Smooth muscle cell (in vitro differentiated cells): ENCODE measurements at regions not wholly inside any gene's neighbourhood (a gene's known extent, or its start where the extent isn't known, plus 50 kb on each side); places are given as distances from the start of the nearest gene placed in this dataset.

Experiments used
- DNase-seq: peaks from one replicate; lab custom pipeline; 2025; ENCODE audit not compliant: unreplicated experiment; lab: John Stamatoyannopoulos, UW
- H2AFZ ChIP-seq: fragments of 200-600 bp; sonication (generic); 2 replicates; pipeline ENCODE4 v1.6.0; 2016; ENCODE audit warnings: antibody characterized with exemption, low read depth, mild to moderate bottlenecking
- H3F3A ChIP-seq: fragments of 200-600 bp; sonication (generic); 2 replicates; pipeline ENCODE4 v1.6.0; 2017; ENCODE audit warnings: antibody characterized with exemption, low read depth
- H3K27ac ChIP-seq: fragments of 200-600 bp; sonication (generic); 2 replicates; pipeline ENCODE4 v1.5.1; 2016; ENCODE audit warnings: low read depth, mild to moderate bottlenecking
- H3K27me3 ChIP-seq: fragments of 200-600 bp; sonication (generic); 2 replicates; pipeline ENCODE4 v1.6.1; 2016; ENCODE audit warnings: low read depth, mild to moderate bottlenecking
- H3K36me3 ChIP-seq: fragments of 200-600 bp; sonication (generic); 2 replicates; pipeline ENCODE4 v1.5.1; 2016; ENCODE audit warnings: low read depth
- H3K4me1 ChIP-seq: fragments of 200-600 bp; sonication (generic); 2 replicates; pipeline ENCODE4 v1.5.1; 2016; ENCODE audit warnings: low read depth
- H3K4me2 ChIP-seq: fragments of 200-600 bp; sonication (generic); 2 replicates; pipeline ENCODE4 v1.6.0; 2016; ENCODE audit warnings: mild to moderate bottlenecking
- H3K4me3 ChIP-seq: fragments of 200-600 bp; sonication (generic); 2 replicates; pipeline ENCODE4 v1.5.1; 2016; ENCODE audit warnings: mild to moderate bottlenecking
- H3K79me2 ChIP-seq: fragments of 200-600 bp; sonication (generic); 2 replicates; pipeline ENCODE4 v1.6.0; 2016; ENCODE audit warnings: low read depth, mild to moderate bottlenecking
- H3K9ac ChIP-seq: fragments of 200-600 bp; sonication (generic); 2 replicates; pipeline ENCODE4 v1.6.0; 2016; ENCODE audit warnings: low read depth
- H3K9me3 ChIP-seq: fragments of 200-600 bp; sonication (generic); replicated peaks from 2 replicates; pipeline ENCODE4 v1.5.1; 2016; ENCODE audit warnings: low read depth
- H4K20me1 ChIP-seq: fragments of 200-600 bp; sonication (generic); 2 replicates; pipeline ENCODE4 v1.6.0; 2016; ENCODE audit warnings: low read depth
- CTCF ChIP-seq: fragments of 200-600 bp; sonication (generic); IDR thresholded peaks from 2 replicates; pipeline ENCODE4 v1.5.1; 2017; ENCODE audit warnings: borderline replicate concordance, mild to moderate bottlenecking, antibody characterized with exemption; ENCODE audit not compliant: insufficient read depth, poor library complexity, severe bottlenecking
- WGBS: methylation state at CpG from one replicate; pipeline ENCODE4 v1.1.7; 2016; ENCODE audit warnings: low lambda C conversion rate; 5-methylcytosine and 5-hydroxymethylcytosine counted together

GRCh38 chr2:7752291-7752690 is 835.1 kb downstream of the RNF144A start:
- H3K79me2 ChIP-seq, result no peaks in the 10 kb centered on the region
- H3K36me3 ChIP-seq, result no peaks in the 10 kb centered on the region
- no peak for TF ChIP-seq CTCF
- no peak overlapping the region for H3K9ac ChIP-seq
- WGBS, result 94% methylated on average over 1 of the region's 1 CpG
- H4K20me1 ChIP-seq, result no peaks in the 10 kb centered on the region
- no peak overlapping the region for H2AFZ ChIP-seq
- no peak overlapping the region for H3K27ac ChIP-seq
- peaks cover 3% of the 10 kb centered on the region for H3K9me3 ChIP-seq
- no peak for DNase-seq
- H3K4me2 ChIP-seq, result no peak overlapping the region
- H3K27me3 ChIP-seq, result no peaks in the 10 kb centered on the region
- H3K4me1 ChIP-seq, result no peaks in the 10 kb centered on the region
- H3K4me3 ChIP-seq, result no peak overlapping the region
- H3F3A ChIP-seq, result no peaks in the 10 kb centered on the region

GRCh38 chr2:7753777-7754176 is 836.6 kb downstream of the RNF144A start:
- Histone ChIP-seq H3K4me3 (no peak overlapping the region), H3K79me2 (no peaks in the 10 kb centered on the region), H3F3A (no peaks in the 10 kb centered on the region), H3K27me3 (no peaks in the 10 kb centered on the region), H3K36me3 (no peaks in the 10 kb centered on the region), H3K9ac (no peak overlapping the region), H3K4me2 (no peak overlapping the region), H3K27ac (no peak overlapping the region), H4K20me1 (no peaks in the 10 kb centered on the region), H3K9me3 (peaks cover 3% of the 10 kb centered on the region), H3K4me1 (no peaks in the 10 kb centered on the region), H2AFZ (no peak overlapping the region)
- TF ChIP-seq CTCF, result no peak
- DNase-seq, result no peak

- Histone ChIP-seq H3K27me3 (no peaks in the 10 kb centered on the region), H2AFZ (no peak overlapping the region), H3K9me3 (peaks cover 3% of the 10 kb centered on the region), H3K4me1 (no peaks in the 10 kb centered on the region), H3K4me3 (no peak overlapping the region), H3K27ac (no peak overlapping the region), H3K79me2 (no peaks in the 10 kb centered on the region), H3K4me2 (no peak overlapping the region), H4K20me1 (no peaks in the 10 kb centered on the region), H3K36me3 (no peaks in the 10 kb centered on the region), H3F3A (no peaks in the 10 kb centered on the region), H3K9ac (no peak overlapping the region)
- 96% methylated on average over 5 of the region's 5 CpGs for WGBS
- no peak for DNase-seq
- no peak for TF ChIP-seq CTCF
These were observed 838.7 kb downstream of the RNF144A start for GRCh38 chr2:7755879-7756278.

GRCh38 chr2:7758073-7758759 is 841.0 kb downstream of the RNF144A start:
- H3F3A ChIP-seq, result no peaks in the 10 kb centered on the region
- no peak overlapping the region for H2AFZ ChIP-seq
- no peaks in the 10 kb centered on the region for H3K79me2 ChIP-seq
- no peaks in the 10 kb centered on the region for H3K36me3 ChIP-seq
- no peak overlapping the region for H3K4me3 ChIP-seq
- H3K9ac ChIP-seq, result no peak overlapping the region
- peaks cover 3% of the 10 kb centered on the region for H3K9me3 ChIP-seq
- no peak for DNase-seq
- H3K27ac ChIP-seq, result no peak overlapping the region
- TF ChIP-seq CTCF, result no peak
- H4K20me1 ChIP-seq, result no peaks in the 10 kb centered on the region
- H3K27me3 ChIP-seq, result no peaks in the 10 kb centered on the region
- no peaks in the 10 kb centered on the region for H3K4me1 ChIP-seq
- whole genome bisulfite sequencing, result 92% methylated on average over 3 of the region's 3 CpGs
- H3K4me2 ChIP-seq, result no peak overlapping the region
